Astrocyte (in vitro differentiated cells and primary cell): ENCODE measurements at regions not wholly inside any gene's neighbourhood (a gene's known extent, or its start where the extent isn't known, plus 50 kb on each side); places are given as distances from the start of the nearest gene placed in this dataset.

ENCODE experiments used
- EZH2 ChIP-seq: IDR thresholded peaks from 2 replicates; pipeline ENCODE4 v1.6.1; 2012; ENCODE audit warnings: mild to moderate bottlenecking, low read length, inconsistent platforms; ENCODE audit not compliant: insufficient read depth
- TF ChIP-seq, protein P1 (sequence below): IDR thresholded peaks from 2 replicates; pipeline ENCODE4 v1.5.1; 2011; ENCODE audit warnings: low read depth, mild to moderate bottlenecking, inconsistent platforms, low read length, moderate library complexity; ENCODE audit not compliant: insufficient read depth

DNA sequence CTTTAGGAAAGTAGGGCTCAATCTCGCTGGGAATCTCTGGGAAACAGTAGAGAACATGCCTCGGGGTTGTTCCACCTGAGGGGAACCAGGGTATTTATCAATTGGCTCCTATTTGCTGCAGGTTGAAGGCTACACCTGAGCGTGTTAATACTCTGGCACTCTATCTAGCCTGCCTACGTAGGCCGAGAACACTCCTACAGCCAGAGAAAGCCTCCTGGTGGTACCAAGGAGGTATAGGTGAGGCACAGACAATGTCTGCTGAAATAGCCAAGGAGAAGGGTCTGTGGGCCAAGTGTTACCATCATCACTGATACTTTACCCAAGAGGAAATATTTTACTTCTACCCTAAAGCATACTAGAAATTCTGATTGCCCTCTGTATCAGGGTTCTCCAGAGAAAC, 341.0 kb upstream of the UBE2E2 start:
- TF ChIP-seq, protein P1, sequence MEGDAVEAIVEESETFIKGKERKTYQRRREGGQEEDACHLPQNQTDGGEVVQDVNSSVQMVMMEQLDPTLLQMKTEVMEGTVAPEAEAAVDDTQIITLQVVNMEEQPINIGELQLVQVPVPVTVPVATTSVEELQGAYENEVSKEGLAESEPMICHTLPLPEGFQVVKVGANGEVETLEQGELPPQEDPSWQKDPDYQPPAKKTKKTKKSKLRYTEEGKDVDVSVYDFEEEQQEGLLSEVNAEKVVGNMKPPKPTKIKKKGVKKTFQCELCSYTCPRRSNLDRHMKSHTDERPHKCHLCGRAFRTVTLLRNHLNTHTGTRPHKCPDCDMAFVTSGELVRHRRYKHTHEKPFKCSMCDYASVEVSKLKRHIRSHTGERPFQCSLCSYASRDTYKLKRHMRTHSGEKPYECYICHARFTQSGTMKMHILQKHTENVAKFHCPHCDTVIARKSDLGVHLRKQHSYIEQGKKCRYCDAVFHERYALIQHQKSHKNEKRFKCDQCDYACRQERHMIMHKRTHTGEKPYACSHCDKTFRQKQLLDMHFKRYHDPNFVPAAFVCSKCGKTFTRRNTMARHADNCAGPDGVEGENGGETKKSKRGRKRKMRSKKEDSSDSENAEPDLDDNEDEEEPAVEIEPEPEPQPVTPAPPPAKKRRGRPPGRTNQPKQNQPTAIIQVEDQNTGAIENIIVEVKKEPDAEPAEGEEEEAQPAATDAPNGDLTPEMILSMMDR: no peak
- TF ChIP-seq EZH2: no peak
